ENCODE measurements at regions not wholly inside any gene's neighbourhood (a gene's known extent, or its start where the extent isn't known, plus 50 kb on each side); places are given as distances from the start of the nearest gene placed in this dataset.

- DNase-seq (ENCODE audit: low read depth, low spot score): no peak
- Histone ChIP-seq H3K4me1 (ENCODE audit: control insufficient read depth in 1 of 2, insufficient read depth in 2 of 2, low read length in 2 of 2) (no peaks in the 10 kb centered on the region), H3K27ac (ENCODE audit: low read depth, low read length) (no peak overlapping the region), H3K9me2 (ENCODE audit: insufficient read depth) (no peaks in the 10 kb centered on the region), H4K20me1 (ENCODE audit: insufficient read depth) (no peaks in the 10 kb centered on the region), H3K36me3 (ENCODE audit: control insufficient read depth in 1 of 2, insufficient read depth in 2 of 2, low read length in 2 of 2) (no peaks in the 10 kb centered on the region), H3K79me2 (ENCODE audit: insufficient read depth, low read length) (no peaks in the 10 kb centered on the region), H2AFZ (ENCODE audit: low read depth, low read length, poor library complexity, severe bottlenecking) (no peak overlapping the region), H3K27me3 (ENCODE audit: insufficient read depth, low read length) (no peaks in the 10 kb centered on the region), H3K9ac (ENCODE audit: low read length) (no peak overlapping the region), H3K4me2 (ENCODE audit: low read length) (no peak overlapping the region), H3K9me3 (ENCODE audit: control insufficient read depth in 1 of 2, insufficient read depth in 1 of 2, low read depth in 1 of 2, low read length in 2 of 2) (no peaks in the 10 kb centered on the region), H3K4me3 (replicated peaks in 1 of 2; ENCODE audit: low read depth in 1 of 2, low read length in 2 of 2) (no peak overlapping the region)
- CTCF ChIA-PET: no interaction called here
- no peak for ATAC-seq
- TF ChIP-seq YY1 (IDR thresholded peaks at IDR 0.05; ENCODE audit: extremely low read depth, insufficient replicate concordance, low read depth, low read length): no peak
- TF ChIP-seq ZBTB33 (IDR thresholded peaks at IDR 0.05; ENCODE audit: extremely low read depth, insufficient replicate concordance, low read length): no peak
- TF ChIP-seq CEBPB (IDR thresholded peaks at IDR 0.05; ENCODE audit: low read depth): no peak
- no peak for TF ChIP-seq ATF3 (IDR thresholded peaks at IDR 0.05)
- POLR2A ChIA-PET: no interaction called here
- intact Hi-C loops (cut with micrococcal nuclease): no loop called here
- BruUV-seq (replicated peaks): no TSS peak
- RAD21 ChIA-PET (ENCODE audit: low non-redundant PET in 1 of 2, low total read pairs in 2 of 2, uncharacterized antibody in 2 of 2, unreplicated experiment in 2 of 2): no interaction called here
Observed at GRCh38 chr1:163703794-163704193, 382.0 kb downstream of the NUF2 start.

GRCh38 chr1:163706915-163707314, 385.2 kb downstream of the NUF2 start:
- Histone ChIP-seq H3K27me3 (ENCODE audit: insufficient read depth, low read length) (no peaks in the 10 kb centered on the region), H3K4me2 (ENCODE audit: low read length) (no peak overlapping the region), H3K9me3 (ENCODE audit: control insufficient read depth in 1 of 2, insufficient read depth in 1 of 2, low read depth in 1 of 2, low read length in 2 of 2) (no peaks in the 10 kb centered on the region), H2AFZ (ENCODE audit: low read depth, low read length, poor library complexity, severe bottlenecking) (no peak overlapping the region), H3K36me3 (ENCODE audit: control insufficient read depth in 1 of 2, insufficient read depth in 2 of 2, low read length in 2 of 2) (no peaks in the 10 kb centered on the region), H3K4me1 (ENCODE audit: control insufficient read depth in 1 of 2, insufficient read depth in 2 of 2, low read length in 2 of 2) (no peaks in the 10 kb centered on the region), H3K79me2 (ENCODE audit: insufficient read depth, low read length) (no peaks in the 10 kb centered on the region), H3K9ac (ENCODE audit: low read length) (no peak overlapping the region), H3K27ac (ENCODE audit: low read depth, low read length) (no peak overlapping the region), H4K20me1 (ENCODE audit: insufficient read depth) (no peaks in the 10 kb centered on the region), H3K9me2 (ENCODE audit: insufficient read depth) (no peaks in the 10 kb centered on the region), H3K4me3 (replicated peaks in 1 of 2; ENCODE audit: low read depth in 1 of 2, low read length in 2 of 2) (no peak overlapping the region)
- no peak for DNase-seq (ENCODE audit: low read depth, low spot score)
- no peak for ATAC-seq
- ChIA-PET CTCF (no interaction called here), RAD21 (ENCODE audit: low non-redundant PET in 1 of 2, low total read pairs in 2 of 2, uncharacterized antibody in 2 of 2, unreplicated experiment in 2 of 2) (no interaction called here), POLR2A (no interaction called here)
- TF ChIP-seq JUND (IDR thresholded peaks at IDR 0.05): no peak
- no peak for TF ChIP-seq EZH2 (IDR thresholded peaks at IDR 0.05)
- no peak for TF ChIP-seq SRF (IDR thresholded peaks at IDR 0.05; ENCODE audit: low read depth)
- no peak for TF ChIP-seq ELF1 (IDR thresholded peaks at IDR 0.05; ENCODE audit: borderline replicate concordance, low read depth)
- no peak for TF ChIP-seq CTCF (IDR thresholded peaks at IDR 0.05 in 2 of 3, conservative IDR thresholded peaks at IDR 0.05 in 1 of 3; ENCODE audit: borderline replicate concordance in 1 of 3, insufficient read depth in 1 of 3, low read depth in 2 of 3, low read length in 2 of 3)
- no peak for TF ChIP-seq EGR1 (IDR thresholded peaks at IDR 0.05; ENCODE audit: low read depth)
- TF ChIP-seq YY1 (IDR thresholded peaks at IDR 0.05; ENCODE audit: extremely low read depth, insufficient replicate concordance, low read depth, low read length): no peak
- BruUV-seq (replicated peaks): no TSS peak
- intact Hi-C loops (cut with micrococcal nuclease): no loop called here

All from HCT116 (cell line).